DMS153 (cell line): ENCODE measurements at regions not wholly inside any gene's neighbourhood (a gene's known extent, or its start where the extent isn't known, plus 50 kb on each side); places are given as distances from the start of the nearest gene placed in this dataset.
"Not testable (repeated sequence)": the region's sequence is repeated elsewhere in the genome, so short reads cannot be mapped to it uniquely, and the experiment has no call there.

Experiments
- DNase-seq: peaks from one replicate; lab custom pipeline; 2025; lab: John Stamatoyannopoulos, UW

- no peak for DNase-seq
Observed at GRCh38 chr16:13630374-13630773, 289.6 kb upstream of the ERCC4 start.

DNA sequence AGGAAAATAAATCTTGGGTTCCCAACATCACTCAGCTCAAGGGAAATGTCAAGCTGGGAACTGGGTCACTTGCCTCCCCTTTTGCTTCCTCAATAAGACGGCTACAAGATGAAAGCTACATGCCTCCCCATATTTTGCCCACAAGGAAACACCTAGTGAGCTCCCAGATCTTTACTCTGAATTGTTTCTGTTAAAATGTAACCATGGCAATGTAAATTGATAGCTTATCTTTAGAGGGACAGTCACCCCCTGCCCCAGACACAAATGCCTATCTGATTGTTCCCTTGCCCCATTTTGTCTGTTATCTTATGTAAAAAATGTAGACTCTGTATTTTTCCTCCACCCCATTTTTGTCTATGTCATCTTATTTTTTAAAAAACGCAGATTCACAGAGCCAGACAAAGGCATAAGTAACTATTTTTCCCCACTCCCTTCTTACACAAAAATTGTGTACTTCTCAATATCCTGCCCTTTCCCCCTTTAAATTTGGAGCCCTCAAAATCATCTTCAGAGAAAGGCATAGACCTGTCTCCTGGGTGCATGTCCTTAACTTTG, 288.7 kb upstream of the ERCC4 start:
- no peak for DNase-seq

DNA sequence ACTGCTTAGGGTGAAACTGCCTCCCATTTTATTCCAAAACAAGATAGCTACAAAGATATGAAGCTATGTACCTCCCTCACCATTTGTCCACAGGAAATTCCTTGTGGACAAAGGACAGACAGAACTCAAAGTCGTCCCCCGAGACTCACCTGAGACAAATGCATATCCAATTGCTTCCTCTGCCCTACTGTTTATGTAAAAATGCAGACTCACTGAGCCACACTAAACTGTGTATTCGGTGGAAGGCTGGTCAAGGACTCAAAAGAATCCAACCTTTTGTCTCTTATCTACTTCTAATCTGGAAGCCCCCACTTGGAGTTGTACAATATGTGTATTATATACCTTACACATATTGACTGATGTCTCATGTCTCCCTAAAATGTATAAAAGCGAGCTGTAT, 288.0 kb upstream of the ERCC4 start:
- DNase-seq: no peak

DNA sequence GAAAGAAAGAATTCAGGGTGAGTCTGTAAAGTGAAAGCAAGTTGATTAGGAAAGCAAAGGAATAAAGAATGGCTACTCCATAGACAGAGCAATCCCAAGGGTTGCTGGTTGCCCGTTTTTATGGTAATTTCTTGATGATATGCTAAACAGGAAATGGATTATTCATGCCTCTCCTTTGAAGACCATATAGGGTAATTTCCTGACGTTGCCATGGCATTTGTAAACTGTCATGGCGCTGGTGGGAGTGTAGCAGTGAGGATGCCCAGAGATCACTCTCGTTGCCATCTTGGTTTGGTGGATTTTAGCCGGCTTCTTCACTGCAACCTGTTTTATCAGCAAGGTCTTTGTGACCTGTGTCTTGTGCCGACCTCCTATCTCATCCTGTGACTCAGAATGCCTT, 287.4 kb upstream of the ERCC4 start:
- not testable (repeated sequence) for DNase-seq

GRCh38 chr16:13633391-13633861, 286.5 kb upstream of the ERCC4 start:
- DNase-seq: no peak

GRCh38 chr16:13634253-13634652, 285.7 kb upstream of the ERCC4 start:
- DNase-seq: no peak

GRCh38 chr16:13634959-13635358, 285.0 kb upstream of the ERCC4 start:
- DNase-seq: no peak

DNA sequence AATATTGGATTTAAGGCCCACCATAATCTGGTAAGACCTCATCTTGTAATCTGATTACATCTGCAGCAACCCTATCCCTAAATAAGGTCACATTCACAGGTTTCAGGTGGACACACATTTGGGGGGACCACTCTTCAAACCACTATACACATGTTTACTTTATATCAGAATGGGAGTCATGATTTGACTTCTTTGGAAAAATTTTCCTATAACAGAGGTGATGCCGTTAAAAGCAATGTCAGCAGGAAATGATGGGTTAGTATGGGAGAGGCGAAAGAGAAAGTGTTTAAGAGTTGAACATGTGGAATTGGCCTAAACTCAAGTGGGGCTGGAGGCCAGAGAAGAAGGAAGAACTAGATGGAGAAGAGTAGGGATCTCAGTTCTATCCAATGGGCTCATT, 281.7 kb upstream of the ERCC4 start:
- DNase-seq: no peak

DNA sequence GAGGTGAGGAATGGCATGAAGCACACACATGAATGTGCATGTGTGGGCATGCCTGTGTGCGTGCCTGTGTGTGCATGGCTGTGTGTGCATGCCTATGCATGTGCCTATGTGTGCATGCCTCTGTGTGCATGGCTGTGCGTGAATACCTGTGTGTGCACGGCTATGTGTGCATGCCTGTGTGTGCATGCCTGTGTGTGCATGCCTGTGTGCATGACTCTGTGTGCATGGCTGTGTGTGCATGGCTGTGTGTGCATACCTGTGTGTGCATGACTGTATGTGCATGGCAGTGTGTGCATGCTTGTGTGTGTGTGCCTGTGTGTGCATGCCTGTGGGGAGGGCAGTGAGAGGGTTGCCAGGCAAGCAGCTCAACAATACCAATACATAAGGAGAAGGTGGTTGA, 276.5 kb upstream of the ERCC4 start:
- DNase-seq: no peak

DNA sequence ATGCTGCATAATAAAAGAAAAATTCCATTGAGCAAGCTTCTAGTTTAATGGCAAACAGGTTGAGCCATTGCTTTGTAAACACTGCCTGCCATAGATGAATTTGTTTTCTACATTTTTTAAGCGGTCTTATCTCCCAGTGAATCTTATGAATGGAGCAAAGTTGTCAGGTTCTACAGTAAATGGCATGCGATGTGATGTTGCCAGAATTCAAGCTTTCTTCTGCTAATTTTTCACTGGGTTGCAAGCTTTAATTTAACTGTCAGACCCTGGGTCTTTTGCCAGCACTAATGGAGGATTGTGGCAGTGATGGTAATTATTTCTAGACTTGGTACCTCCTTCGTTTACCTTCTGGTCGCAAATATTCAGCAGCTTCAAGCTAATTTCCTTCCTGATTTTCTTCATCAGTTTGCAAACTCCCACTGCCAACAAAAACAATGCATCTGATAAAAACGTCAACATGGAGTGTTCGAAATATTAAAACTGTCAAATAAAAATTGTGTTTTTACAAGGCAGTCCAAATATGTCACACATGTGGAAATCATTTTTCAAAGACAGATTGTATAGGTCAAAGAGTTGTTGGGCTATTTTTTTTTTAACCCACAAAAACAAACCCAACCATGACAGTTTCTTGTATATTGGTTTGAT, 274.2 kb upstream of the ERCC4 start:
- no peak for DNase-seq

DNA sequence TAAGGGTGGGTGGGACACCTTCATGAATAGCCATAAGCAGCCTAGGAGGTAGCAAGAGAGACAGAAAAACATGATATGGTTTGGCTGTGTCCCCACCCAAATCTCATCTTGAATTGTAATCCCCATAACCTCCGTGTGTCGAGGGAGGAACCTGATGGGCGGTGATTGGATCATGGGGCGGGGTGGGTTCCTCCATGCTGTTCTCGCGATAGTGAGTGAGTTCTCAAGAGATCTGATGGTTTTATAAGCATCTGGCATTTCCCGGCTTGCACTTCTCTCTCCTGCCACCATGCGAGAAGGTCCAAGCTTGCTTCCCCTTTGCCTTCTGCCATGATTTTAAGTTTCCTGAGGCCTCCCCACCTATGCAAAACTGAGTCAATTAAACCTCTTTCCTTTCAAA, 259.1 kb upstream of the ERCC4 start:
- no peak for DNase-seq

DNA sequence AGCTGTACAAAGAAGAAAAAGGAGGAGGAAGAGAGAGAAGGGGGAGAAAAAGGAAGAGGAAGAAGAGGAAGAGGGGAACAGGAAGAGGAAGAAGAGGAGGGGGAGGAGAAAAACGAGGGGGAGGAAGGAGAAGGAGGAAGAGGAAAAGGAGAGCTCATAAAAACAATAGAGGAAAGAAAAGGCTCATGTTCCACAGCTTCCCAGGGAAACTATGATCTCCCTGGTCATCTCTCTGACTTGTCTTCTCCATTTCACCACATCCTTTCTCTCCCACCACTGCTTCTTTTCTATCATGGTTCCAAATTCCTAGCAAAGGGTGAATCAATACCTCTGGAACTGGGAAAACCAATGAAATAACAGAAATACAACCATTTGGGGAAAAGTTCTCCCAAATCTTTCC, 254.1 kb upstream of the ERCC4 start:
- no peak for DNase-seq

DNA sequence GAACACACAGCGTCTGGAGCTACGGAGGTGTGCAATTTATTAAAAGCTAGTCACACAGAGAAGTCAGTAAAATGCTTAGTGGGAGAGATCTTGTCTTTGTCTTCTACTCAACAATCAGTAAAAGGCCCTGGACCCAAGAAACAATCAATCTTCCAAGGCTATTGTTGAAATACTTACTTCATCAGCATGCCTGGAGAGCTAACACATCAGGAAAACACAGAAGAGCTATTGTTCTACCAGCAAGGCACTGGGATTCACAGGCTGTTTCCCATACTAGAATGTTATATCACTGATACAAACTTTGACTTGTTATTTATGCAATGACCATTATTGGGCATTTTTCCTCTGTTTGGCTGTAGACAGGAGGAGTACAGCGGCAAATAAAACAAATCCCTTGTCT, 247.8 kb upstream of the ERCC4 start:
- DNase-seq: no peak

DNA sequence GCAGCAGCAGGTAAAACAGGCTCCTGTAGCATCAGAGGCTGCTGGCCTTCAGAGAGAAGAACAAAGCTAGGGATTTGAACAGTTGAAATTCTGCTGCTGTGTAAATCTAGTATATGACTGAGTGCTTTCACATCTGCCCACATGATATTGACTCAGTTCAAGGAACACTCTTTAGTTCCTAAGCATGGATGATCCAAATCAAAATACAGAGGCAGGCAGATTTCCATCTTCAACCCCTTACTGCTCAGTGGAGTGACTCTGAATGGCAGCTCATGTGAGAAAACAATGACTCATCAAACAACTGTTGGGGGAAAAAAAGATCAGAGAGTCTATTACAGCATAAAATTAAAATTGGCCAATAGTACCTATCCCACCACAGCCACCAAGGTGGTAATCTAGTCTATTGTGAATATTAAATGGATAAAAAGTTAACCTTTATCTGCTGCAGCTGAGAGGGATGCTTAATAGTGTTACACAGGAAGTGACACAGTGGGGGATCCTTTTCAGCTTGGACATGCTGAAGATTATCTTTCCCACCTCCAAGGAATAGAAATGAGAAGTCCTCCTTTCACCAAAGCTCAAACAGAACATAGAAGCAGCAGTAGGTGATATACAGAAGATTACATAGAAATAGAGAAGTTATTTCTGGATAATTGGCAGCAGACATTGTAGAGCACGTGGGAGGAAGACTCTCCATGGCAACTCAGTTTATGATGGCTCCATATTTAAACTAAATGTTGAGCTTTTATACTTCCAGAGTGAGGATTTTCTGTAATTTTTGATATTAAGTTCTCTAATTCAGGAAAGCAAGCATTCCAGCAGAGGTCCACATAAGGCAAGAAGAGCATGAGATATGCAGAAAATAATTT, 239.7 kb upstream of the ERCC4 start:
- no peak for DNase-seq

DNA sequence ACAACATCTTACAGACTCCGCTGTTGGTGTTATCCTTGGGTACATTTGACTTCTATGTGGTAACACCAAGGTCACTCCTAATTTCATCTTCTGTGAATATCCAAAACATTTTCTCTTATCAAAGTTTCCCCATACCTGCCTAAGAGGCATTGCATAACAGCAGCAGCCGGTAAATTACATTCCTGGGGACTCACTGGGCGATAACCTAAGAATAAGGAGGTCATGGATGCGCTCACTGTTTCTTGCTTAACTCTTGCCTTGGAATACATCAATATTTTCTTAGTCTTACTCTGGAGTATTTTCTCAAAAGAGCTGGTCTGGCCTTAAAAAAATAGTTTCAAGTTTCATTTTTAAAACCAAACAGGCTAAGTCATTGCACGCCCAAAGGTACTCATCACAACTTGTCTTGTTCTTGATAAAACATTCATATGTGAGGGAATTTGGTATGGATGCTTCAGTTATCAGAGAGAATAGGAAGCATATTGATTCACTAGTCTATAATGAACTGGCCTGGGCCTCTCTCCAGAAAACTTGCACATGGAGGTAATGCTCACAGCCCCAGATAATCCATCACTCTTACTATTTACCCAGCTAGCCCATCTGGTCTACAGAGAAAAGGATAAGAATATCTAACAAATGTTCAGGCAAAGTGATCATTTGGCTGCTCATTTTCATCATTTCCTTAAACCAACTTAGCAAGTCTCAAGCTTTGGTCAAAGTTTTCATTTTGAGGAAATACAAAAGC, 235.0 kb upstream of the ERCC4 start:
- no peak for DNase-seq

DNA sequence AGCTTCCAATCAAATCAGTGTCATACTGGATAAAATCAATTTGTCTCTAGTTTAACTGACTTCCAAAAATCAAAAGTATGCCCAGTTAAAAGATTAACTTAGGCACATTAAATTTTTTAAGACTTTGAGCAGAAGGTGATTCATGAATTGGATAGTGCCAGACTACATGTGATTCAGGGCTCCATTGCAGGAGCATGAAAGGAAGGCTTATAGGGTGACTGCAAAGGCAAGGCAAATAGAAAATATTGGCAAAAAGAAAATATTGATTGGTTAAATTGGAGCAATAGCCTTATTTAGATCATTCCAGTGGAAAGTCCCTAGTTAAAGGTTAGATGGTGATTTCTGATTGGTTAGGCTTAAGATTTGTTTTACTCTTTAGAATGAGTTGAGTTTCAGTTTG, 223.9 kb upstream of the ERCC4 start:
- no peak for DNase-seq

GRCh38 chr16:13697013-13697412, 222.9 kb upstream of the ERCC4 start:
- DNase-seq: no peak

- DNase-seq: no peak
Observed at GRCh38 chr16:13697568-13697967, 222.4 kb upstream of the ERCC4 start.

- no peak for DNase-seq
Observed at GRCh38 chr16:13702614-13703013, 217.3 kb upstream of the ERCC4 start.

GRCh38 chr16:13708347-13709120, 211.4 kb upstream of the ERCC4 start:
- no peak for DNase-seq

DNA sequence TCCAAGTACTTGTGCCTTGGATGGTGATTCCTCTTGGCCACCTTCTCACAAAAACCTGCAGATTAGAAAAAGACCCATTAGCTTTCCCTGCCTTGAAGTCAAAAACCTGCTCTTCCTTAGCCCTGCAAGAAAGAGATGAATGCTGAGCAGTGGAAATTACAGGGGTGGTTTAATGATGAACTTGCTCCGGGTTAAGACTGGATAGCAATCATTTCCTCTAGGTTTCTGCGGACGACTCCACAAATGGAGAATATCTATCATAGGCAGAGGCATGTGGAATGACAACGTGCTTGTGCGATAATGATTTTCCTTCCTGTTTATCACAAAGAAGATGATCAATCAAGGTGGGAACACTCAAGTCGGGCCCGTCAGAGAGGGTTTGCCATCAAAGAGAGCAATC, 201.2 kb upstream of the ERCC4 start:
- DNase-seq: no peak

DNA sequence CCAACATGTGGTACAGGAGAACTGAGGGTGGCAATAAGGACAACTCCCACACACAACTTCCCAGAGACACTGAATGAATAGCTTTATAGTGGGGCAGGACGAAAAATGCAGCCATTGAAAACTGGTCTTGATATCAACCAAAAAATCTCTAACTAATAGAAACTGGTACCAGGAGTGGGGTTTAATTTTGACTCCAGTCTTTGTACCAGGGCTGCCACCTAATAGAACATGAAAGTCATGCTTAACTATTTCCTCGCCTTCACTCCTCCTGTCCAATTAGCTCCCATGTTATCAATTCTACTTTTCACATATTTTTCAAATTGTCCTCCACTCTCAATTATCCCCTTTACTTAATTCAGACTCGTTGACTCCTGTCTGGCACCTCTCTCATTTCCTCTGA, 192.0 kb upstream of the ERCC4 start:
- DNase-seq: no peak
